GM18508 (cell line): ENCODE measurements at regions not wholly inside any gene's neighbourhood (a gene's known extent, or its start where the extent isn't known, plus 50 kb on each side); places are given as distances from the start of the nearest gene placed in this dataset.

Source experiments
- ATAC-seq: cut with Tn5 transposase; IDR thresholded peaks from one replicate; pipeline ENCODE4 v1.9.1; 2021; ENCODE audit warnings: moderate number of reproducible peaks; ENCODE audit not compliant: insufficient read depth, unreplicated experiment

- no peak for ATAC-seq
Observed at GRCh38 chr12:124435806-124436345, 131.5 kb downstream of the NCOR2 start.

GRCh38 chr12:124434951-124435805 is 132.2 kb downstream of the NCOR2 start:
- ATAC-seq = no peak

GRCh38 chr12:124434354-124434753 is 133.1 kb downstream of the NCOR2 start:
- no peak for ATAC-seq

- no peak for ATAC-seq
Observed at GRCh38 chr12:124433879-124434278, 133.5 kb downstream of the NCOR2 start.

- no peak for ATAC-seq
Observed at GRCh38 chr12:124433147-124433874, 134.1 kb downstream of the NCOR2 start.

GRCh38 chr12:124432376-124432775 is 135.0 kb downstream of the NCOR2 start:
- no peak for ATAC-seq

GRCh38 chr12:124431971-124432370 is 135.4 kb downstream of the NCOR2 start:
- ATAC-seq = no peak

GRCh38 chr12:124430491-124430890 is 135.6 kb downstream of the RFLNA start:
- no peak for ATAC-seq

- ATAC-seq = no peak
Observed at GRCh38 chr12:124429535-124429934, 134.6 kb downstream of the RFLNA start.

GRCh38 chr12:124428792-124429281 is 133.9 kb downstream of the RFLNA start:
- no peak for ATAC-seq

- ATAC-seq = no peak
Observed at GRCh38 chr12:124428136-124428791, 133.4 kb downstream of the RFLNA start.

GRCh38 chr12:124426594-124427555 is 132.0 kb downstream of the RFLNA start:
- ATAC-seq = no peak

GRCh38 chr12:124425667-124426066 is 130.8 kb downstream of the RFLNA start:
- ATAC-seq = no peak

- ATAC-seq = no peak
Observed at GRCh38 chr12:124424516-124424905, 129.6 kb downstream of the RFLNA start.

- no peak for ATAC-seq
Observed at GRCh38 chr12:124423761-124424515, 129.0 kb downstream of the RFLNA start.

- no peak for ATAC-seq
Observed at GRCh38 chr12:124422570-124423523, 128.0 kb downstream of the RFLNA start.

- no peak for ATAC-seq
Observed at GRCh38 chr12:124422142-124422569, 127.3 kb downstream of the RFLNA start.
